Stimulated activated CD4-positive, alpha-beta T cell treated with anti-CD3 and anti-CD28 coated beads, TNF-alpha, amount 100 ng/mL, for 1 hour (primary cell): ENCODE measurements at regions not wholly inside any gene's neighbourhood (a gene's known extent, or its start where the extent isn't known, plus 50 kb on each side); places are given as distances from the start of the nearest gene placed in this dataset.
"Not testable (repeated sequence)": the region's sequence is repeated elsewhere in the genome, so short reads cannot be mapped to it uniquely, and the experiment has no call there.

Experiments
- DNase-seq, 3 donors: peaks; one replicate each; pipeline ENCODE4 v3.0.0-alpha.2; 2020; ENCODE audit warnings: low read depth in 3 of 3, low spot score in 1 of 3

- no peak for DNase-seq
Observed at GRCh38 chr10:21150166-21150565, 253.1 kb upstream of the NEBL start.

- no peak for DNase-seq
Observed at GRCh38 chr10:21146436-21146789, 249.3 kb upstream of the NEBL start.

- no peak for DNase-seq
Observed at GRCh38 chr10:21145751-21146435, 248.8 kb upstream of the NEBL start.

- no peak for DNase-seq
Observed at GRCh38 chr10:21144047-21144446, 246.9 kb upstream of the NEBL start.

GRCh38 chr10:21141946-21142492, 244.9 kb upstream of the NEBL start:
- DNase-seq = no peak

GRCh38 chr10:21138769-21139340, 241.7 kb upstream of the NEBL start:
- no peak for DNase-seq

- DNase-seq = no peak
Observed at GRCh38 chr10:21135023-21135931, 238.2 kb upstream of the NEBL start.

GRCh38 chr10:21134645-21135022, 237.5 kb upstream of the NEBL start:
- no peak for DNase-seq

GRCh38 chr10:21130683-21131442, 233.8 kb upstream of the NEBL start:
- DNase-seq = no peak

GRCh38 chr10:21130108-21130507, 233.0 kb upstream of the NEBL start:
- no peak for DNase-seq

GRCh38 chr10:21125471-21126228, 228.5 kb upstream of the NEBL start:
- no peak for DNase-seq

GRCh38 chr10:21122907-21123306, 225.8 kb upstream of the NEBL start:
- DNase-seq = no peak

- not testable (repeated sequence) for DNase-seq
Observed at GRCh38 chr10:21121822-21122221, 224.7 kb upstream of the NEBL start.

GRCh38 chr10:21114683-21115082, 217.6 kb upstream of the NEBL start:
- no peak for DNase-seq

- DNase-seq = no peak
Observed at GRCh38 chr10:21110358-21110757, 213.2 kb upstream of the NEBL start.

- not testable (repeated sequence) for DNase-seq
Observed at GRCh38 chr10:21106931-21107330, 209.8 kb upstream of the NEBL start.

GRCh38 chr10:21105331-21105730, 208.2 kb upstream of the NEBL start:
- not testable (repeated sequence) for DNase-seq

GRCh38 chr10:21100871-21101514, 203.9 kb upstream of the NEBL start:
- DNase-seq = no peak

- no peak for DNase-seq
Observed at GRCh38 chr10:21100190-21100589, 203.1 kb upstream of the NEBL start.
